HepG2 (cell line): ENCODE measurements at regions not wholly inside any gene's neighbourhood (a gene's known extent, or its start where the extent isn't known, plus 50 kb on each side); places are given as distances from the start of the nearest gene placed in this dataset.

Experiments
- ATF7 ChIP-seq, 2 experiments: fragments of 450-650 bp in 1 of 2; sonication (generic) in 1 of 2; formaldehyde crosslinking in 1 of 2; IDR thresholded peaks; 2 replicates each; pipeline versions ENCODE4 v1.4.0 to v1.6.1; 2016 to 2020; ENCODE audit warnings: antibody characterized with exemption in 1 of 2, mild to moderate bottlenecking in 1 of 2, missing genetic modification reagents in 1 of 2
- CEBPG ChIP-seq: IDR thresholded peaks from 2 replicates; pipeline ENCODE4 v1.6.1; 2016
- FOXM1 ChIP-seq: sonication (generic); formaldehyde crosslinking; IDR thresholded peaks from 2 replicates; pipeline ENCODE4 v1.5.0; 2020; ENCODE audit warnings: missing genetic modification reagents
- HNRNPLL ChIP-seq: fragments of 200-400 bp; formaldehyde crosslinking; IDR thresholded peaks from 2 replicates; pipeline ENCODE4 v1.6.1; 2017; ENCODE audit warnings: mild to moderate bottlenecking, low read depth, low read length; ENCODE audit not compliant: poor library complexity, severe bottlenecking
- POLR2A ChIP-seq, 2 experiments: IDR thresholded peaks; 2 replicates each; pipeline ENCODE4 v1.6.1; 2011; ENCODE audit warnings: low read depth in 2 of 2, low read length in 2 of 2, mild to moderate bottlenecking in 1 of 2, moderate library complexity in 1 of 2; ENCODE audit not compliant: insufficient read depth in 1 of 2
- POLR2AphosphoS5 ChIP-seq: IDR thresholded peaks from 2 replicates; pipeline ENCODE4 v1.6.1; 2012; ENCODE audit warnings: low read depth, low read length
- PTBP1 ChIP-seq: fragments of 200-400 bp; formaldehyde crosslinking; IDR thresholded peaks from 2 replicates; pipeline ENCODE4 v1.6.1; 2018; ENCODE audit warnings: low read length, low read depth; ENCODE audit not compliant: poor library complexity, severe bottlenecking
- ZFP36L2 ChIP-seq: sonication (generic); formaldehyde crosslinking; IDR thresholded peaks from 2 replicates; pipeline ENCODE4 v1.4.0; 2020; ENCODE audit warnings: missing genetic modification reagents
- ZNF274 ChIP-seq: sonication (generic); formaldehyde crosslinking; IDR thresholded peaks from 2 replicates; pipeline ENCODE4 v1.5.1; 2020; ENCODE audit warnings: mild to moderate bottlenecking, missing genetic modification reagents
- TF ChIP-seq, protein P1 (sequence below): IDR thresholded peaks from 2 replicates; pipeline ENCODE4 v1.6.1; 2012; ENCODE audit warnings: low read length, improper control_type of control experiment

DNA sequence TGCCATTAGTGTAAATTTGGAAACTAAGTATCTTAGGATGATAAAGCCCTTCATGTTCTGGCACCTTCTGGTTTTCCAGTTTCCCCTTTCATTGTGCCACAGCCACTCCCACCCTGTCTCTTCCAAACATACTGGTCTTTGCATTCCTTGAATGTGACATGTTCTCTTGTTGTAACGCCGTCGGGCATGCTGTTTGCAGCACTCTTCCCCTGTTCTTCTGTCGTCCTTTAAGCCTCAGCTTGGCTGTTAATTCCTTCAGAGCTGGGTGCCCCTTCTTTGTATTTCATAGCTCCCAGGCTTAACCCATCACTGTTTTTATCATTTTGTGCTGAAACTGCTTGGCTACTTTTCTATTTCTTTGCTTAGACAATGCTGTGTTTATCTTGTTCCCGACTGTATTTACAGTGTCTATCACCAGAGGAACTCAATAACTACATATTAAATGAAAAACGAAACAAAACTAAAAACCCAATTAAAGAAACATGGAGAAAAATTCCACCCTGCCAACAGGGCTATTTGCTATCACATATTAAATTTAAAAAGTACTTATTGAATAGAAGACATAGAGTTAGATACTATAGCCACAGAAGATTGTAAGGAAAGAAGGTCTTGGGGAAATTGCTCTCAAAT is 95.4 kb upstream of the KCNAB1 start:
- TF ChIP-seq POLR2A (IDR thresholded peaks at IDR 0.05; ENCODE audit: insufficient read depth in 1 of 2, low read depth in 2 of 2, low read length in 2 of 2) (no peak), POLR2AphosphoS5 (no peak), HNRNPLL (no peak), PTBP1 (no peak), ATF7 (IDR thresholded peaks at IDR 0.05) (no peak), ATF7 (CRISPR knock-in tag; IDR thresholded peaks at IDR 0.05) (no peak), FOXM1 (CRISPR knock-in tag) (no peak), ZFP36L2 (CRISPR knock-in tag) (no peak), ZNF274 (CRISPR knock-in tag) (no peak), CEBPG (no peak)
- TF ChIP-seq, protein P1, sequence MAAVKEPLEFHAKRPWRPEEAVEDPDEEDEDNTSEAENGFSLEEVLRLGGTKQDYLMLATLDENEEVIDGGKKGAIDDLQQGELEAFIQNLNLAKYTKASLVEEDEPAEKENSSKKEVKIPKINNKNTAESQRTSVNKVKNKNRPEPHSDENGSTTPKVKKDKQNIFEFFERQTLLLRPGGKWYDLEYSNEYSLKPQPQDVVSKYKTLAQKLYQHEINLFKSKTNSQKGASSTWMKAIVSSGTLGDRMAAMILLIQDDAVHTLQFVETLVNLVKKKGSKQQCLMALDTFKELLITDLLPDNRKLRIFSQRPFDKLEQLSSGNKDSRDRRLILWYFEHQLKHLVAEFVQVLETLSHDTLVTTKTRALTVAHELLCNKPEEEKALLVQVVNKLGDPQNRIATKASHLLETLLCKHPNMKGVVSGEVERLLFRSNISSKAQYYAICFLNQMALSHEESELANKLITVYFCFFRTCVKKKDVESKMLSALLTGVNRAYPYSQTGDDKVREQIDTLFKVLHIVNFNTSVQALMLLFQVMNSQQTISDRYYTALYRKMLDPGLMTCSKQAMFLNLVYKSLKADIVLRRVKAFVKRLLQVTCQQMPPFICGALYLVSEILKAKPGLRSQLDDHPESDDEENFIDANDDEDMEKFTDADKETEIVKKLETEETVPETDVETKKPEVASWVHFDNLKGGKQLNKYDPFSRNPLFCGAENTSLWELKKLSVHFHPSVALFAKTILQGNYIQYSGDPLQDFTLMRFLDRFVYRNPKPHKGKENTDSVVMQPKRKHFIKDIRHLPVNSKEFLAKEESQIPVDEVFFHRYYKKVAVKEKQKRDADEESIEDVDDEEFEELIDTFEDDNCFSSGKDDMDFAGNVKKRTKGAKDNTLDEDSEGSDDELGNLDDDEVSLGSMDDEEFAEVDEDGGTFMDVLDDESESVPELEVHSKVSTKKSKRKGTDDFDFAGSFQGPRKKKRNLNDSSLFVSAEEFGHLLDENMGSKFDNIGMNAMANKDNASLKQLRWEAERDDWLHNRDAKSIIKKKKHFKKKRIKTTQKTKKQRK, result no peak
